Left renal cortex interstitium (tissue), 4 donors: ENCODE measurements at regions not wholly inside any gene's neighbourhood (a gene's known extent, or its start where the extent isn't known, plus 50 kb on each side); places are given as distances from the start of the nearest gene placed in this dataset.
A peak's percentile ranks its signal among the peaks of the same experiment; 100 is the strongest.

Experiments used
- DNase-seq, 4 donors: peaks; one replicate each; pipeline ENCODE4 v3.0.0-alpha.2; 2013; ENCODE audit warnings: low read depth in 4 of 4, low spot score in 2 of 4, missing footprints in 1 of 4

DNA sequence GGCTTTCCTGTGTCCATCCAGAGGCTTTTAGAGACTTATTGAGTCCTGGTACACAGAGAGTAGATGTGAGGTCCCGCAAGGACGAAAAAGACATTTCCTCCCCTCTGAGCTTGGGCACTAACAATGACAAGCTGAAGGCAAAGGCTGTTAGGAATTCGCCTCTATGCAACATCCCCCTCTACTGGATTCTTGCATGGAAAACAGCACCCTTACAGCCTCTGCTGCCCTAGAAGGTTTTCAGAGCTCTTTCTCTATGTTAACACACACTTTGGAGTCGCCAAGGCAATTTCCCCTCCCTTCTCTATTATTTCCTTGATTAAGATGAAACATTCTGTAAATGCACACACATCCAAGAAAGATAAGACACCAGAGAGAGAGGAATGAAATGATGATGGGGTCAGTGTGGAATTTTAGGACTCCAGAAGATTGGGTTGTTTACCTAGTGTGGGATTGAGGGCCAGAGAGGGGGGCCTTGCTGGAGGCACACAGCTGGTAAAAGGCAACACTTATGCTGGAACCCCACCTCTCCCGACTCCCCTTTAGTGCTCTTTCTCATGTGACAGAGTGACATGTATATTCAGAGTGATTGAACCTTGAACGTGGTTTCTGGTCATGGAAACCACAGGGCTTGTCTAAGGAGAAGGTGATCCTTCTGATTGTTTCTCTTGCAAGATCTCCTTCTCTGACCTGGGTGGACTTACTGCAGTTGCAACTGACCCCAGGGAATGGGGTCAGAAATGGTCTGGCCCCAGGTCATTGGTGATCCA, 300.7 kb downstream of the CLIC5 start:
- DNase-seq: peak; percentile 42 to 84 (median 59)

- DNase-seq: peak in 1 of 4 donors; percentile 13
Measured at GRCh38 chr6:45714006-45714730, 301.5 kb downstream of the CLIC5 start.
